Chondrocyte (in vitro differentiated cells): ENCODE measurements at regions not wholly inside any gene's neighbourhood (a gene's known extent, or its start where the extent isn't known, plus 50 kb on each side); places are given as distances from the start of the nearest gene placed in this dataset.

Experiments used
- DNase-seq: peaks from one replicate; pipeline ENCODE4 v3.0.0; 2021; ENCODE audit warnings: mixed read lengths, low spot score
- H3K27ac Mint-ChIP-seq: one replicate; pipeline ENCODE4 v1.8.0; 2021; ENCODE audit warnings: mild to moderate bottlenecking, moderate library complexity, mixed read lengths; ENCODE audit not compliant: unreplicated experiment
- H3K27me3 Mint-ChIP-seq: 2 replicates; pipeline ENCODE4 v1.8.0; 2021; ENCODE audit warnings: low read depth, mixed read lengths
- H3K36me3 Mint-ChIP-seq: 2 replicates; pipeline ENCODE4 v1.8.0; 2021; ENCODE audit warnings: low read depth, mixed read lengths
- H3K4me1 Mint-ChIP-seq: 2 replicates; pipeline ENCODE4 v1.8.0; 2021; ENCODE audit warnings: low read depth, mild to moderate bottlenecking, mixed read lengths
- H3K4me3 Mint-ChIP-seq: one replicate; pipeline ENCODE4 v1.8.0; 2021; ENCODE audit warnings: mild to moderate bottlenecking, moderate library complexity, mixed read lengths; ENCODE audit not compliant: unreplicated experiment
- H3K9me3 Mint-ChIP-seq: 2 replicates; pipeline ENCODE4 v1.8.0; 2021; ENCODE audit warnings: low read depth, mixed read lengths
- CTCF ChIP-seq: fragments of 200-600 bp; sonication (generic); IDR thresholded peaks from 2 replicates; pipeline ENCODE4 v1.5.0; 2021; ENCODE audit warnings: antibody characterized with exemption, mild to moderate bottlenecking, moderate library complexity

- DNase-seq = no peak
- no peaks in the 10 kb centered on the region for H3K4me1 Mint-ChIP-seq
- peaks cover 30% of the 10 kb centered on the region for H3K9me3 Mint-ChIP-seq
- H3K4me3 Mint-ChIP-seq = no peak overlapping the region
- no peaks in the 10 kb centered on the region for H3K36me3 Mint-ChIP-seq
- no peak overlapping the region for H3K27ac Mint-ChIP-seq
- no peak for TF ChIP-seq CTCF
- H3K27me3 Mint-ChIP-seq = no peaks in the 10 kb centered on the region
Observed at GRCh38 chr5:113770648-113771047, 257.2 kb downstream of the YTHDC2 start.

DNA sequence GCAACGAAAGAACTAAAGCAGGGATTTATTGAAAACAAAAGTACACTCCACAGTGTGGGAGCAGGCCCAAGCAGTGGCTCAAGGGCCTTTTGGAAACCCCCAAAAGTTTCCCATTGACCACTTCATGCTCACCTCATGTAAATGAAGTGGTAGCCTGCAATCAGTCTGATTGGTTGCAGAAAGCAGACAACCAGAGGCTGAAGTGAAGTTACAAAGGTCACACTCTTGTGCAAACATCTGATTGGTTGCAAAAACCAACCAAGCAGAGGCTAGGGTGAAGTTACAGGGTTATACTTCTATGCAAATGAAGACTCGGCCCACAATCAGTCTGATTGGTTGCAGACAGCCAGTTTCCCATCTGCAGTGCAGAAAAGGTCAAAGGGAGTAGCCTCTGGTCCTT lies 258.0 kb downstream of the YTHDC2 start:
- Mint-ChIP-seq H3K27me3 (no peaks in the 10 kb centered on the region), H3K36me3 (no peaks in the 10 kb centered on the region), H3K4me1 (no peaks in the 10 kb centered on the region), H3K4me3 (no peak overlapping the region), H3K27ac (no peak overlapping the region), H3K9me3 (peaks cover 23% of the 10 kb centered on the region)
- TF ChIP-seq CTCF = no peak
- DNase-seq = no peak

DNA sequence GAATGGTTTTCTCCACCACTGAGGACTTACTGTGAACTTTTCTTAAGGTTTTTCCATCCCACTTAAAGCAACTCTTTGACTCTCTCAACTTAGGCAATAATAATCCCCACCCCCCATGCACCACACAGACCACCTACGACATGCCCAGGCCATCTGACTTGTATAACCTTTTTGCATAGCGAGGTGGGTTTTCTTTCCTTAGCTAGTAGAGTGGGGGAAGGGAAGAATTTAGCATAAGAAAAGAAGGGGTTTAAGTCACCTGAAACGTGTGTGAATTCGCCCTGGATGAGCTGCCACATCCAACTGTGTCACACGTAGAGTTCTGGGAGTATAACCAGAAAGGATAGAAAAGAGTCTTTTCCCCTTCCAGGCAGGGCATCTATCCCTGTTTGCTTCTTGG lies 262.7 kb downstream of the YTHDC2 start:
- Mint-ChIP-seq H3K27ac (no peak overlapping the region), H3K27me3 (no peaks in the 10 kb centered on the region), H3K4me3 (no peak overlapping the region), H3K9me3 (no peaks in the 10 kb centered on the region), H3K36me3 (no peaks in the 10 kb centered on the region), H3K4me1 (peaks cover 2% of the 10 kb centered on the region)
- no peak for TF ChIP-seq CTCF
- no peak for DNase-seq

GRCh38 chr5:113776832-113777525 lies 263.5 kb downstream of the YTHDC2 start:
- Mint-ChIP-seq H3K27me3 (no peaks in the 10 kb centered on the region), H3K36me3 (no peaks in the 10 kb centered on the region), H3K9me3 (no peaks in the 10 kb centered on the region), H3K27ac (no peak overlapping the region), H3K4me1 (peaks cover 2% of the 10 kb centered on the region), H3K4me3 (no peak overlapping the region)
- no peak for DNase-seq
- TF ChIP-seq CTCF = no peak

DNA sequence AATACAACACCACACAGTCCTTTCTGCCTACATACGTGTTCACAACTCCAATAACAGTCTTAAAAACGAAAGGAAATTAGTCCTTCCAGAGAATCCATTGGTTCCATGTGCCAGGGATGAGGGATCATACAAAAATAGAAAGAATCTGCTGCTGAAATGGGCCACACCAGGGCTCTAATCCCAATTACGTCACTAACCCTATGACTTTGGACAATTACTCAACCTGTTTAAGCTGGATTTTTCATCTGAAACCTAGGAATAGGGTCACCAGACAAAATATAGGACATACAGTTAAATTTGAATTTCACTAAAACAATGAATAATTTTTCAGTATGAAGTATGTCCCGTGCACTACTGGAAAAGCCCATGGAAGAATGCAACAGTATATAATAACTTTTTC lies 264.7 kb downstream of the YTHDC2 start:
- no peak for DNase-seq
- TF ChIP-seq CTCF = no peak
- Mint-ChIP-seq H3K36me3 (no peaks in the 10 kb centered on the region), H3K27ac (no peak overlapping the region), H3K4me1 (peaks cover 2% of the 10 kb centered on the region), H3K27me3 (no peaks in the 10 kb centered on the region), H3K9me3 (no peaks in the 10 kb centered on the region), H3K4me3 (no peak overlapping the region)
